NCI-H1092 treated with DMSO at 0.1 percent for 48 hours (cell line): ENCODE measurements at regions not wholly inside any gene's neighbourhood (a gene's known extent, or its start where the extent isn't known, plus 50 kb on each side); places are given as distances from the start of the nearest gene placed in this dataset.
"Not testable (repeated sequence)": the region's sequence is repeated elsewhere in the genome, so short reads cannot be mapped to it uniquely, and the experiment has no call there.

Experiments used
- DNase-seq: peaks from one replicate; lab custom pipeline; 2025; lab: John Stamatoyannopoulos, UW

DNA sequence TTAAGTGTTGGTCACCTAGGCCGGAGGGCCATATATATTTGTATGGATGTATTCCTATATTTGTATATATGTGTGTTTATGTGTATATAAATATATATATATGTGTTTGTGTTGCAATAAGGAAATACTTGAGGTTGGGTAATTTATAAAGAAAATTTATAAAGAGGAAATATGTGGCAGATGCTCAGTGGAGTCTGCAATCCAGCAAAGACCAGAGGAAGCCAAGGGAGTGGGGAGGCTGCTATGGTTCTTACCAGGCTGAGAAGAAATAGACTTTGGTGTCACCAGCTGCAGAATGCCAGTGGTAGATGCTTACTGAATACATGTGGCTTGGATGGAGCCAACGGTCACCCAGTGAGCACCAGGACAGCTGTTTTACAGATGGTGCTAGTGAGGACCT is 97.4 kb upstream of the ELOVL5 start:
- DNase-seq, result no peak

DNA sequence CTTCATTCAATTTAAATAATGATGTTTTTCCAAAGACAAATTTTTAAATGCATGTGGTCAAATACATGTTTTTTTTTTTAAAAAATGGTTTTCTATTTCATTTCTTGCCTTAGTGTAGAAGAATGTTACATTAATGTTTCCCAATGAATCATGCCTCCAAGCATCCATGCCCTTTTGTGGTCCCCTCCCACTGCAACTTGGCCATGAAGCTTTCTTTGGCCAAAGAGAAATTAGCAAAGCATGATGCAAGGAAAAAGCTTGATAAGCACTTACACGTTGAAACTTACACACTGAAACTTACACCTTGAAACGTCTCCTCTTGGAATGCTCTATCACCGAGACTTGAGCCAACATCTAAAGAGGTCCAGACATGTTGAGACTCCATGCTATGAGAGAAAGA is 93.0 kb upstream of the ELOVL5 start:
- no peak for DNase-seq

DNA sequence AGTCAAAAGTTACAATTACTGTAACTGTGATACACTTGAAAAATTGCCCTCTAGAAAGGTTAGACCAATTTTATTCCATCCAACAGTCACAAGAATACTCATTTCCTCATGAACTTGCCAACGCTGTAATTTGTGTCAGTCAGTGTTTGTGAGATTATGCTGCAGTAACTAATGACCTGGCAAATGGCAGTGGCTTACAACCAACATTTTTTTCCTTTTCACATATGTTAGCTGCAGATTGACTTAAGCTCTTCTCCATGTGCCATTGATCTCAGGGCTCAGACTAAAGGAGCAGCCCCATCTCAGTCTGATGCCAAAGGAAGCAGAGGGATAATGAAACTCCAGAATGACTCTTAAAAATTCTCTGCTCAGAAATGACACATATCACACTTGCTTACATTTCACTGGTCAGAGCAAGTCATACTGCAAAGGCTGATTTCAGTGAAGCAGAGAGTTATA is 92.3 kb upstream of the ELOVL5 start:
- DNase-seq, result no peak

DNA sequence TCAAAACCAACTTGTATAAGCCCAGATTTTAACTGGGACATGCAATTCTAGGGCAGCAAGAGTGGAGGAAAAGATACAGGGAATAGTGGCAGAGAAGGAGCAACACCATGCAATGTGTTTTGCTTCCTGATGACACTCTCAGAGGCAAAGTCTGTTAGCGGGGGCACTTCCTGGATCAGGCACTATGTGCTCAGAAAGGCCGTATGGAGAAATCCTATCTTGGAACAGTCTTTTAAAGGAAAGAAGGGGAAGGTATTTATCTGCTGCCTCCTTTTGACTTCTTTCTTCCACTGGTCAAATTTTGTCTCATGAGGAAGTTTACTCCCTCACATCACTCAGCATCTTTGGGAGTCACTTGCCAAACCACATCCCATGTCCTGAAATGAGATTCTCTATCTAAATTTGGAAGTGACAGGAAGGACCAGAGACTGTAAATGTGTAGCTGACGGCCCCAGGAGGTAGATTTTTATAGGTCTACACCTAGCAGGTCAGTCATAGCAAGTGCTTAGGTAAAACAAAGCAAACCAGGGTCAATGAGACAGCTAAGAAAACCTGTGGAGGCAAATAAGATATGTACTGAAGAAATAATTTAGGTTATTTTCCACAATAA is 91.7 kb upstream of the ELOVL5 start:
- no peak for DNase-seq

DNA sequence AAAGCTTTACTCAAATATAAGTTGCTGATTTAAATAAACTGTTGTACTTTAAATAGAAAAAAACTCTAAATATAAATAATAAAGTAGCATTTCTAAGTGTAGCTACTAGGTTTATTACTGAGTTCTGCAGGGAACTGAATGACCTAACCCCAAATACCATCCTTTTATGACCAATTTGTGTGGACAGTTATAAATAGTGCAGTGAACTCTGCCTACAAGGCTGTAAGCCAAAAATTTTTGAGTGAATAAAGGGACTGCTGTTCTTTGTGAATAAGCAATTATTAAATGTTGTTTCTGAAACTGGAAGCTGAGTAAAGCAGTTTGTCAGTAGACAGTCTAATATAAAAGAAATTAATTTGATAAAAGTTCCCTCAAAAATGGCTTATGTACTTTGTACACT is 90.8 kb upstream of the ELOVL5 start:
- no peak for DNase-seq

DNA sequence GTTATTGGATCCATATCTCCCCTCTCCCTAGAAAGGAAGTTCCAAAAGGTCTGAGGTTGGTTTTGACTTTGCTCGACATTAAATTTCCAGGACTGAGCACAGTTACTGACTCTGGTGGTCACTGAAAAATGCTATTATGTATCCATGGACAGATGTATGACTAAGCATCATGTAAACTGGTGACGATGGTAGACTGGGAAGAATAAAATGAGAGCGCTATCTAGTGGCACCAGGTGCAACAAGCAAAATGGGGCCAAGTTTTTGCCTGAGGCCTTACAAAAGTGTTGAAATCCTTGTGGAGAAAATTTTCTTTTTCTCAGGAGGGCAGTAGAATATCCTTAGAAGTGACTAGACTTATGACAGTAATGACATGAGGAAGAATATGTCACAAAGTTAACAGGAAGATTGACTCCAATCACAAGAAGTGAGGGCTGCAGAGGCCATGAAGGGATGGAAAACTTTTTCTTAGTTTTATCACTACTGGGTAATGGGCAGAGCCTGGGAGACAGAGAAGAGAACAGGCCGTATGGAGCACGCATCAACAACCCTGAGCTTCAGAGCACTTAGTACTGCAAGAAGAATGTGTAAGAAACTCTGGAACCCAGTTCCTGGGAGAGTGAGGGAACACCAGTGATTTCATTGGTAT is 88.9 kb upstream of the ELOVL5 start:
- peak; percentile 48 for DNase-seq

DNA sequence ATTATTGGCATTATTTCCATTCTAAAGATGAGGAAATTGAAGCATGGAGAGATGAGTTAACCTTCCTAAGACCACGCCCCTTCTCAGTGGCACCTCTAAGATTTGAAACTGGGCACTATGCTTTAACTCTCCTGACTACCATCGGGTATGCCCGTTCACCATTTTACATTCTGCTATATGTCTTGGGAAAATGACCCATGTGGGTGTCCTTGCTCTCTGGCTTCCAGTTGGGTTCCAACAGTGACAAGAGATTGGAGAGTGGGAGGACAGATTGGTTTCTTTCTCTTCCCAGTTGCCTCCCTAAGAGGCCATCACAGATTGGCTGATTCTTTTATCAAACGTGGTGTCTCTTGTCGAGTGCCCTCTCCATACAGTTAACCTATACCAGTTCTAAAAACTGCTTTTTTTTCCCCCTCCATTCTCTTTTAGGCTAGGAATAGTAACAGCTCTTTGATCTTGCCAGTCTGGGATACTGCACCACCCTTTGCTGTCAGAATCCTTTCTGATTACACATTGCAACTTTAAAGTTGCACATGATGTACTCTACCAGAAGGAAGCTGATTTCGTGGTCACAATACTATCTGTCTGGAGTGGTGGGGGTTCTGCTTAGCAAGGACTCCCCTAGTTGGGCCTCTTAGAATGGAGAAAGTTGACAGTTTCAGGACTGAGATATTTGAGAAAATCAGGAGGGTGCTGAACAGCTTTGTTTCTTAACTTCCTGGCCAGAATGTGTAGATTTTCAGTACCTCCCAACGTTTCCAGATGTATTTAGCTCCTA is 88.0 kb upstream of the ELOVL5 start:
- no peak for DNase-seq

DNA sequence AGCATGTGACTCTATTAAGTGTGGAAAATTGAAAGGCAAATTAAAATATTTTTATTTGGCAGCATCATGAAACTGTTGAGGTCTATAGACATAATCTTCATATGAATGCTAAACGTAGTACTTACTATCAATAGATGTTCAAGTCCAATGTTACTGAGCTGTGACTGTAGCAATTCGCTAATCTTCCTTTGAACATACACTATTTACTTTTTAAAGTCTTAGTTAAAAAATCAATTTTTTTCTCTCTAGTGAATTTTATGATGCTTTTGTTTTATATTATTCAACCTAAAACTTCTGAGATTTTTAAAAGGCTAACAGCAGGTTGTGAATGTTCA is 85.2 kb upstream of the ELOVL5 start:
- DNase-seq, result no peak

DNA sequence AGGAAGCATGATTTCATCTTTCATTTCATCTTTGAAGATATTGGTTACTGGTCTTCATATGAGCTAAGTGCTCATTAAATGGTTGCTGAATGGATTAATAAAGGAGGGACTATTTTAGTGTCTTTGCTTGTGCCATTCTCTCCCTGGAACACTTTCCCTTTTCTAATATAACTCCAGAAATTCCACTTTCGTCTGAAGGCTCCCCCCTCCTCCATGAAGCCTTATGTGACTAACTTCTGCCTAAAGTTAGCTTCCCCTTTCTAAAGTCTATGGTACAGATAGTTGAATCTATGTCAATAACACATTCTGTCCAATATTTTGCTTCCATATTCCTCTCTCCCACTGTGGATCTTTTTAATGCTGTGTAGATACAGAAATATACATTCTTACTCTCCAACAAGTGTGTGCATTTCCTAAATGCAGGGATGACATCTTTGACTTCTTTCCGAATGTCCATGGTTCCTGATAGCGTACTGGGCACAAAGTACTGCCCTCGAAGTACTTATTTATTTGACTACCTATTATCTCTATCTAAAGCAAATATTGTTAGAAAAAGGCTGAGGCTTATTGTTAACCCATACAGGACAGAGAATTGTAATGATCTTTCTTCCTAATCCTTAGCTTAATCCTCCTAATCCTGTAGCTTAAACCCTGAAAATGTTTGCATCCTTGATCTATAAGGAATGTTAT is 84.7 kb upstream of the ELOVL5 start:
- DNase-seq, result no peak

DNA sequence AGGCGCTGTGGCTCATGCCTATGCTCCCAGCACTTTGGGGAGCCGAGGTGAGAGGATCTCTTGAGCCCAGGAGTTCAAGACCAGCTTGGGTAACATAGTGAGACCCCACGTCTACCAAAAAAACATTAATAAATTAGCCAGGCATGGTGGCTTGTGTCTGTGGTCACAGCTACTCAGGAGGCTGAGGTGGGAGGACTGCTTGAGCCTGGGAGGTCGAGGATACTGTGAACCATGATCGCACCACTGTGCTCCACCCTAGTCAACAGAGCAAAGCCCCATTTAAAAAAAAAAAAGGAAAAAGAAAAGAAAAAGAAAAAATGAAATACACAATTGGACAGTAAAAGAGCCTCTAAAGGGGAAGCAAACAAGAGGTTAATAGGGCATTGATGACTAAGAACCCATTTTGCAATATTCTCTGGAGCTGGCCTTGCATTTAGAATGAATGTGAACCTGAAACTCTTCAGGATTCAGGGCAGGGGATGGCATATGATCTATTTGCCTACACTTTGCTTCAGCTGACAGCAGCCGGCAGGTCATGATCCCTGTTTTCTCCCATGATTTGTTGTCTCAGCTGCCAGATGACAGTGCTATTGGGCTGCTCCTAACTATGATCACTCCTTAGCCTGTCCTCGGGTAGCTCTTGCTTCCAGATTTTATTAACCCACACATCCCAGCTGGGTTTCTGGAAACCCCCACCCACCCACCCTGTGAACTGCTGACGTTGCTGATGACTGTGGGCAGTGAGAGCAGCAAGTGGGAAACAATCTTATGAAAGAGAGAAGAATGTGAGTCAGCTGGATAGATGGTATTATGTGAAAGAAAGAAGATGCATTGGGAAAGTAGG is 83.8 kb upstream of the ELOVL5 start:
- peak; percentile 38 for DNase-seq

DNA sequence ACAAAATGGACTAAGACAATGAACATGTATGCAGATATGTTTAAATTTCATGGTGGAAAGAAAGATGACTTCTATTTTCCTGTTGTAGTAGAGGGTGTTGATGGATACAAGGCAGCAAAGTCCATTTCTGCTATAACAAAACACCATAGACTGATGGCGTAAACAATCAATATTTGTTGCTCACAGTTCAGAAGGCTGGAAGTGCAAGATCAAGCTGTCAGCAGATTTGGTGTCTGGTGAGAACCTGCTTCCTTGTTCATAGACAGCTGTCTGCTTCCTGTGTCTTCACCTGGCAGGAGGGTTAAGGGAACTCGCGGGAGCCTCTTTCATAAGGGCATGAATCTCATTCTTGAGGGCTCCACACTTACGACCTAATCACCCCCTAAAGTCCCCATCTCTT is 83.0 kb upstream of the ELOVL5 start:
- no peak for DNase-seq

DNA sequence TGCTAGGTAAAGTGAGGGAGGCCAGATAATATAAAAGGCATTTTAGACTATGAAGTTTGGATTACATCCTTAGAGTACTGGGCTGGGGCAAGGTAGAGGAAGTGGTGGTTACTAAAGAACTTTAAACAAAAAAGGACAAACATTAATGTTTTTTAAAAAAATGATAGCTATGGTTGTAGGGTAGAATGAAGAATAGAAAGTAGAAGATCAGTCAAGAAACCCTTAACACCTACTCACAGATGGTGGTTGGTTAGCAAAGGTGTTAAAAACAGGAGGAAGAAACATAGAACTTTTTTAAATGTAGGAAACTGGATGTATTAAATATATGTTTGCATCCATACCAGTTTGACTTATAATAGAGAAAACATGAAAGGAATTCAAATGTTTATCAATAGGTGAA is 80.7 kb upstream of the ELOVL5 start:
- DNase-seq, result no peak

DNA sequence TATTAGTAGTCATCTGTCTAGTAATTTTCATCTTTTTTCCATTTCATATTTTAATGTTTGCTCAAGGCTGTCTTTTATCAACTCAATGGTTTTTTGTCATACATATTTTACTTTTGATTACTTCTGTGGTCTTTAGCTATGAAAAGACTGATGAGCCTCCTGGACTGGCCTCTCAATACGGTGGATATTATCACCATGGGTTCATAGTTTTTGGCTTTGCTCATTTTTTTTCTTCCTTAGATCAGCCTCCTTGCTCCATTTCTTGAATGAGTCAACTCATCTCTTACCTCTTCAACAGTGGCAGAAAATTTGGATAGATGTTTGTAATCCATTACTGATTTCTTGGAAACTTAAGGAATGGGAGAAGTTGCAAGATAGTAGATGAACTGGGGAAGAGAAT is 80.1 kb upstream of the ELOVL5 start:
- DNase-seq, result no peak

DNA sequence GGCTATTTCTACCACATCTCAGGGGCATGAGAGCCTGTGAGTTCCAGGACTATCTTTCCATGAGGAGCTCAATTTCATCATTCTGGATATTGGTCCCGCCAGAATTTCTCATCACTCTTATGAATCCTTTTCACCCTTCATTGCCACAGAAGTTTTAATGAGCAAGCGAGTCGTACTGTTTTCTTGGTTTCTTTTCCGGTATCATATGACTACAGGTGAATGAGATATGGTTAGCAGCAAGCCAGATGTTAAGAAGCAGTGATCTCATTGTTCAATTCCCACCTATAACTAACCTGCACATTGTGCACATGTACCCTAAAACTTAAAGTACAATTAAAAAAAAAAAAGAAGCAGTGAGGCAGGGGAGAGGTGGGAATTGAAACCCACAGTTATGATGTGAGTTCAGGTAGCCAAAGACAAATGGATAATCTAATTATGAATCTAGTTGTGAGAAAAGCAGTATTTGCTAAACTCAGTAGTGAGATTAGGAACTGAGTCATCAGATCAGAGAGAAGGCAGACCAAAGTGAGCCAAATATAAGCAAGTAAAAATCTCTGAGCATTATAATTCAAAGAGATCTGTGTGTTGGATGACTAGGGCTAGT is 78.0 kb upstream of the ELOVL5 start:
- no peak for DNase-seq

DNA sequence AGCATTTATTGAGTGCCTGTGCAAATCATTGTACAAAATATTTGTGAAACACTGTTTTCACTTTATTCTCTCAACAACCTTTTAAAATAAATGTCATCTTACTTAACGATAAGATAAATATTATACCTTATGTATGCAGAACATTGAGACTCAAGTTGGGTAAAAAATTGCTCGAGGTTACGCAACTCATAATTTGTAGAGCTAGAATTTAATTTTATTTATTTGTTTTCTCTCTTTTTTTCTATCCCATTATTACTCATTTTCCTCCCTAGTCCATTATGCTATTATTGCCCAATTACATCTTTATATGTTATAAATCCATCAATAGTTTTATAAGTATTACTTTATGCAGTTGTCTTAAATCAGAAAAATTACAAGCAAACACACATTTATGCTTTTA is 77.4 kb upstream of the ELOVL5 start:
- no peak for DNase-seq

DNA sequence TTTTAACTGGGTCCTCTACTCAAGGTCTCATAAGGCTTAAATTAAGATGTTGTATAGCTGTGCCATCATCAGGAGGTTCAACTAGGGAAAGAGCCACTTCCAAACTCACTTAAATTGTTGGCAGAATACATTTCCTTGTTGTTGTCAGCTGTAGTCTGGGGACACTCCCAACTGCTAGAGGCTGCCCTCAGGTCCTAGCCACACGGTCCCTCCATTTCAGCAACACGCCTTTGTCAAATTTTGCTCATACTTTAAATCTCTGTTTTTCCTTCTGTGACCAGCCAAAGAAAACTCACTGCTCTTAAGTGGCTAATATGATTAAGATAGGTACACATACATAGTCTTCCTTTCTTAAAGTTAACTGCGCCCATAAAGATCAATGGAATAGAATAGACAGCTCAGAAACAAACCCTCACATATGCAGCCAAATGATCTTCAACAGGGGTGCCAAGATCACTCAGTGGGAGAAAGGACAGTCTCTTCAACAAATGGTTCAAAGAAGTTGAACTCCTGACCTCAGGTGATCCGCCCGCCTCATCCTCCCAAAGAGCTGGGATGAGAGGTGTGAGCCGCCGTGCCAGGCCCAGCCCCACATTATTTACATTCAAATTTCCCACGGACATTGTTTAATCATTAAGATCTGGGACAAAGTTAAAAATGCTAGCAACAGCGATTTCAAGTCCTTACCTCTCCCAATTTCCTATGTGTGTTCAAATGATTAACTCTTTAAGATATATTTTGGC is 76.4 kb upstream of the ELOVL5 start:
- DNase-seq, result no peak

DNA sequence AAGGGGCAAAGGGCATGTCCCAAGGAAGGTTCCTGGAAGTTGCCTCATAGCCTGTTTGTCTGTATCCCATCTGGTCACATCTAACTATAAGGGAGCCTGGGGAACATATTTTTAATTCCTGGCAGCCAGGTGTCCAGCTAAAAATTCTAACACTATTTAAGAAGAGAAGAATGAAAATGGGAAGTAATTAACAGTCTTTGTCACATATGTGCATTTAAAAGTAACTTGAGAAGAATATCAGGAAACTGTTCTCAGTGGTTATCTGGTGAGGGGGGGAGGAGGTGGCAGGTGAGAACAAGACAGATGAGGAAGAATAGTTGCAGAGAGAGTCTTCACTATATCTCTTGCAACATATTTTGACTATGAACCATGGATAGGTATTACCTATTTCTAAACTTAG is 75.5 kb upstream of the ELOVL5 start:
- no peak for DNase-seq

DNA sequence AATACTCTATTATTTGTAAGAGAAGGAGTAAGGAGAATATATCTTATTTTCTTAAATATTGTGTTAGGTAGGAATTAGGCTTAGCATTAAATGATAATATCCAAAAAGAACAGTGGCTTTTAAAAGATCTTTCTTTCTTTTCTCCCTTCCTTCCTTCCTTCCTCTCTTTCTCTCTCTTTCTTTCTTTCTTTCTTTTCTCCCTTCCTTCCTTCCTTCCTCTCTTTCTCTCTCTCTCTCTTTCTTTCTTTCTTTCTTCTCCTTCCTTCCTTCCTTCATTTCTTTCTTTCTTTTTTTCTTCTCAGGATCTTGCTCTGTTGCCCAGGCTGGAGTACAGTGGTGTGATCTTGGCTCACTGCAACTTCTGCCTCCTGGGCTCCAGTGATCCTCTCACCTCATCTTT is 74.8 kb upstream of the ELOVL5 start:
- not testable (repeated sequence) for DNase-seq

DNA sequence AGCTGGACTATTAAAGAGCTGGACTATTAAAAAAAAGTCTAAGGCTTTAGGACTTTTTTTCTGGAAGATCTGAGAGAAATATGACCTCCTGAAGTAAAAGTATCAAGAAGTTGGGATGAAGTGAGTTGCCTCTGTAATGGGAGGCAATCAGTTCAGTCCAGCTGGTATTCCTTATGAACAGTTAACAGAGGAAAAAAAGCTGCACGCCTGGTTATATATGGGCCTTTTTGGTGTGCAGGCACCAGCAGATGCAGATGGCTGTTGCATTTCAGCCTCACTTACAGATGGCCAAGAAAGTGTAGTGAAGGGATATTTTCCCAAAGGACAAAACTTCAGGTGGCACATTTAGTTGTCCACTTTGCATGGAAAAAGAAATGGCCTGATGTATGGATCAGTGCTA is 70.3 kb upstream of the ELOVL5 start:
- no peak for DNase-seq

DNA sequence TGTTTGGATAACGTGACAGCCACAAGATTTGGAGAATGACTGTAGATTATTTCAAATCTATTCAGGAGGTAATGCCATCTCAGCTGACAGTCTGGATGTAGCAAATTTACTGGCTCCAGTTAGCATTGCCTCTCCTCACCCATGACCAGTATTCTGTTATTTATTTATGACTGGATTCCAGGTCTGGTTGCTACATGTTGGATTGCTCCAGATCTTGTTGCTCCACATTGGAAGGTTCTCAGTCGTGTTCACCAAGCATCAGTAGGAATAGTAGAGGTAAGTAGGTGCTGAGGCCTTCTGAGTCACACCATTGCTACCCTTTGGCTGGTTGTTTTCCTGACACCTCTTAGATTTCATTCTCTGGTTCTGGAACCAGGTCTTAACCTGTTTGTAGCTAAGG is 69.5 kb upstream of the ELOVL5 start:
- DNase-seq, result no peak

DNA sequence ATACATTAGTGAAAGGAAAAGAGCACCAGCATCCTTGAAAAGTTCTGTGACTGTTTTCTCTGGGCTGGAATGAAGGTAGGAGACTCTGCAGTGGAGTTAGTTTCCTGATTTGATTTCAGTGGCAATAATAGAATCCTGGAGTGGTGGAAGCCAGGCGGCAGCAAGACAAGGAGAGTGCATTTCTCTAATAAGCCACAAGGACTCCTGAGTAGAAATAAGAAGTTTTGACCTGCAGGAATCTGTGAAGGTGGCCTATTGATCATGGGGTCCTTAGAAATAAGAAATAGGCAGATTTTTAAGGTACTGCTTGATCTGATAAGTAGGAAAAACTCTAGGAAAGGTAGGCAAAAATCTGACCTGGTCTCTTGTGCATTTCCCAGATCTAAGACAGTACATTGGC is 68.4 kb upstream of the ELOVL5 start:
- DNase-seq, result no peak
